Heart right ventricle (tissue), 16 donors: ENCODE measurements at regions not wholly inside any gene's neighbourhood (a gene's known extent, or its start where the extent isn't known, plus 50 kb on each side); places are given as distances from the start of the nearest gene placed in this dataset.

Source experiments
- ATAC-seq, 8 donors: fragments of 200-7000 bp; cut with Tn5 transposase; one replicate each; pipeline ENCODE4 v1.9.1; 2020; ENCODE audit warnings: mild to moderate bottlenecking in 8 of 8, moderate library complexity in 8 of 8, moderate number of reproducible peaks in 1 of 8
- DNase-seq, 2 donors: peaks; one replicate each; pipeline ENCODE4 v3.0.0-alpha.2; 2020
- H3K27ac ChIP-seq, 10 donors: fragments of 200-600 bp; sonication (generic) in 2 of 10; one replicate each; pipeline versions ENCODE4 v1.5.0 to v1.8.0; 2020 to 2022; ENCODE audit warnings: mild to moderate bottlenecking in 3 of 10
- H3K27me3 ChIP-seq, 7 donors: fragments of 200-600 bp; one replicate each; pipeline ENCODE4 v1.8.0; 2021 to 2022; ENCODE audit warnings: mild to moderate bottlenecking in 2 of 7
- H3K36me3 ChIP-seq, 9 donors: fragments of 200-600 bp; sonication (generic) in 1 of 9; one replicate each; pipeline versions ENCODE4 v1.5.0 to v1.8.0; 2020 to 2022; ENCODE audit warnings: mild to moderate bottlenecking in 2 of 9
- H3K4me1 ChIP-seq, 9 donors: fragments of 200-600 bp; sonication (generic) in 1 of 9; one replicate each; pipeline versions ENCODE4 v1.5.0 to v1.8.0; 2020 to 2022; ENCODE audit warnings: mild to moderate bottlenecking in 4 of 9
- H3K4me3 ChIP-seq, 10 donors: fragments of 200-600 bp; sonication (generic) in 2 of 10; one replicate each; pipeline versions ENCODE4 v1.5.0 to v1.8.0; 2020 to 2022; ENCODE audit warnings: mild to moderate bottlenecking in 7 of 10, moderate library complexity in 2 of 10
- H3K9me3 ChIP-seq, 11 donors: fragments of 200-600 bp in 10 of 11; sonication (generic) in 2 of 11; one replicate each; pipeline versions ENCODE4 v1.5.0 to v1.8.0; 2013 to 2022; ENCODE audit warnings: mild to moderate bottlenecking in 2 of 11, control low read depth in 1 of 11, moderate library complexity in 1 of 11
- WGBS, 2 donors: extraction: QIAGEN DNeasy Blood & Tissue Kit; methylation state at CpG; one replicate each; pipeline ENCODE4 v1.1.7; 2013; ENCODE audit warnings: inconsistent platforms in 1 of 2; 5-methylcytosine and 5-hydroxymethylcytosine counted together
- intact Hi-C, 10 donors: fragments of 100-400 bp; cut with DNase I; formaldehyde crosslinking; loops; one replicate each; pipeline versions ENCODE4 v1.11.1 to v1.14.2; 2022
- TF ChIP-seq, protein P1 (sequence below), 9 donors: fragments of 200-600 bp; sonication (generic) in 2 of 9; IDR thresholded peaks; one replicate each; pipeline versions ENCODE4 v1.5.0 to v1.8.0; 2021 to 2022; ENCODE audit warnings: antibody characterized with exemption in 9 of 9, mild to moderate bottlenecking in 5 of 9, moderate library complexity in 1 of 9
- donor health status: Arrhythmogenic right ventricular cardiomyopathy.
- donor health status: ischemic (EF 13 %, LVEDD 7.1; RV severe dilation, severe dysfunction).
- donor health status: healthy with polysubstance abuse.
- donor health status: DM: no; HTN: yes; CAD: no.
- donor health status: DM: no; HTN: no; CAD: no.
- donor health status: ischemic (EF 25% LVEDD 6.9; RV normal size, moderate dysfunction).
- donor health status: ischemic (EF 25% LVEDD 5.7; RV mildly dilated, moderate dysfunction).
- donor health status: healthy.
- donor health status: DM: yes; HTN: yes; CAD: no.
- donor health status: Ischemic cardiomyopathy.
- donor health status: ischemic (EF 35%, LVEDD 5.7; RV mildly dilated, moderate dysfunction).
- donor health status: nonischemic (EF 11% LVEDD 7.7; RV severe dilation, severe dysfunction).
- donor health status: DM: yes; HTN: yes; CAD: no.
- donor health status: PGD.
- donor health status: ischemic (EF 29% LVEDD 5.4; RV normal size, mild dysfunction).
- donor health status: nonischemic (EF 23%, LVEDD 6.1; RV moderate dilation, normal function).

DNA sequence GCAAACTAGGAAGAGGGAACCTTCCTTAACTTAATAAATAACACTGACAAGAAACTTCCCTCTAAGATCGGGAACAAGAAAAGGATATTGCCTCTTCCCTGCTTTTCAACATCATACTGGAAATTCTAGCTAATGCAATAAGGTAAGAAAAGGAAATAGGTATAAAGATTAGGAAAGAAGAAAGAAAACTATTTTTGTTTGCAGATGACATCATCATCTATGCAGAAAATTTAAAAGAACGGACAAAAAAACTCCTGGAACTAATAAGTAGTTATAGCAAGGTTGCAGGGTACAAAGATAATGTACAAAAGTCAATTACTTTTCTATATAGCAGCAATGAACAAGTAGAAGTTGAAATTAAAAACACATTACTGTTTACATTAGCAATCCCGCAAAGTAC lies 164.8 kb downstream of the WDR11 start:
- H3K9me3 ChIP-seq = peaks cover 0 to 57% (median 10%) of the 10 kb centered on the region in 11 donors
- intact Hi-C loops = no loop called here
- H3K4me3 ChIP-seq = no peak overlapping the region
- H3K36me3 ChIP-seq = no peaks in the 10 kb centered on the region
- ATAC-seq (no peak), DNase-seq (no peak)
- H3K27ac ChIP-seq = no peak overlapping the region
- peaks cover 0 to 4% (median 0%) of the 10 kb centered on the region in 7 donors for H3K27me3 ChIP-seq
- no peaks in the 10 kb centered on the region for H3K4me1 ChIP-seq
- TF ChIP-seq, protein P1, sequence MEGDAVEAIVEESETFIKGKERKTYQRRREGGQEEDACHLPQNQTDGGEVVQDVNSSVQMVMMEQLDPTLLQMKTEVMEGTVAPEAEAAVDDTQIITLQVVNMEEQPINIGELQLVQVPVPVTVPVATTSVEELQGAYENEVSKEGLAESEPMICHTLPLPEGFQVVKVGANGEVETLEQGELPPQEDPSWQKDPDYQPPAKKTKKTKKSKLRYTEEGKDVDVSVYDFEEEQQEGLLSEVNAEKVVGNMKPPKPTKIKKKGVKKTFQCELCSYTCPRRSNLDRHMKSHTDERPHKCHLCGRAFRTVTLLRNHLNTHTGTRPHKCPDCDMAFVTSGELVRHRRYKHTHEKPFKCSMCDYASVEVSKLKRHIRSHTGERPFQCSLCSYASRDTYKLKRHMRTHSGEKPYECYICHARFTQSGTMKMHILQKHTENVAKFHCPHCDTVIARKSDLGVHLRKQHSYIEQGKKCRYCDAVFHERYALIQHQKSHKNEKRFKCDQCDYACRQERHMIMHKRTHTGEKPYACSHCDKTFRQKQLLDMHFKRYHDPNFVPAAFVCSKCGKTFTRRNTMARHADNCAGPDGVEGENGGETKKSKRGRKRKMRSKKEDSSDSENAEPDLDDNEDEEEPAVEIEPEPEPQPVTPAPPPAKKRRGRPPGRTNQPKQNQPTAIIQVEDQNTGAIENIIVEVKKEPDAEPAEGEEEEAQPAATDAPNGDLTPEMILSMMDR (IDR thresholded peaks at IDR 0.05) = no peak
- WGBS, 2 donors = 88 to 89% methylated on average over 3 of the region's 3 CpGs

DNA sequence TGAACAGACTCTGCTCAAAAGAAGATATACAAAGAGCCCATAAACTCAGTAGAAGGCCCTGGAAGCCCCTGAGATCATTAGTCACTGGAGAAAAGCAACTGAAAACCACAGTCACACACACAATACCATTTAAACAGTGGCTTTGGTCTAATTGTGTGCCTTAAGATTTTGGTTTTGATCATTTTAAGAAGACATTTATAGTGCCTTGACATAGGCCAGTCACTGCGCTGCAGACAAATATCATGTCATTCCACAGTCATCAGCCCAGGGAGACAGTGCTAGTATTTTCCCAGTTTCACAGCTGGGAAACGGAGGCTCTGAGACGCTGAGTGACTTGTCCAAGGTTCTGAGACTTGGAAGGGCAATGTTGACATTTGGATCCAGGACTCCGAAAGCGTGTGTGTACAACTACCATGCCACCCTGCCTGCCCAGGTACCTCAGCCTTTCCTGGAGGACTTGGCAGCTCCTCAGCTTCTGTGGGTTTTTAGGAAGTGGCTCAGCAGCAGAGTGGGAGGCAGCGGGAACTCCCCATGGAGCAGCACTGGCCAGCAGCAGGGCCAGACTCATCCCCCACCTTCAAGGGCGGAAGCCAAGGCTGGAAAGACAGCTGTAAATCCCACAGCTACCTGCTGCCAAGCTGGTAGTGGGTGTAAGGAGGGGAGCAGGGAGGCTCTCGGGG lies 173.9 kb downstream of the WDR11 start:
- Histone ChIP-seq H3K36me3 (no peaks in the 10 kb centered on the region), H3K9me3 (peaks cover 0 to 7% (median 0%) of the 10 kb centered on the region in 11 donors), H3K4me1 (no peaks in the 10 kb centered on the region), H3K4me3 (no peak overlapping the region), H3K27me3 (peaks cover 0 to 16% (median 0%) of the 10 kb centered on the region in 7 donors), H3K27ac (no peak overlapping the region)
- ATAC-seq (no peak), DNase-seq (no peak)
- intact Hi-C loops = no loop called here
- WGBS, 2 donors = 55 to 58% methylated on average over 8 of the region's 8 CpGs
- TF ChIP-seq, protein P1 (IDR thresholded peaks at IDR 0.05) = no peak

DNA sequence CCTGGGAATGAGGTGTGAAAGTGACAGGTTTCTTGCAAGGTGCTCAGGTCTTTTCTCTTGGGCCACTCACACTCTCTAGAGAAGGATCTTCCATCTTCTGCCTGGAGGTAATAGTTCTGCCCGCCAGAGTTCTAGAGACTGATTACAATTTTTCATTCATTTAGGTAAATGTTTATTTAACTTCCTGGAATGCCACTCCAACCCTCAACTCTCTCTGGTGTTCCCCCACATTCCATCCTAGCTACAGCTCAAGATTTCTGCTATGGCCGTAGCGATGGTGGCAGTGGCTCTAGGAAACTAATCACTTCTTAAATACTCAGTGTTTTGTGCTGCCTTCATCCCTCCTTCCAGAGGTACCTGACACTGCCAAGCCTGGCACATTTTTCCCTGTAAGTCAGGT lies 174.6 kb downstream of the WDR11 start:
- WGBS, 2 donors = 81 to 84% methylated on average over 3 of the region's 3 CpGs
- TF ChIP-seq, protein P1 (IDR thresholded peaks at IDR 0.05) = no peak
- ATAC-seq (no peak), DNase-seq (no peak)
- Histone ChIP-seq H3K4me3 (no peak overlapping the region), H3K27ac (no peak overlapping the region), H3K9me3 (peaks cover 0 to 7% (median 0%) of the 10 kb centered on the region in 11 donors), H3K36me3 (no peaks in the 10 kb centered on the region), H3K4me1 (no peaks in the 10 kb centered on the region), H3K27me3 (peaks cover 0 to 16% (median 0%) of the 10 kb centered on the region in 7 donors)
- intact Hi-C loops = no loop called here

DNA sequence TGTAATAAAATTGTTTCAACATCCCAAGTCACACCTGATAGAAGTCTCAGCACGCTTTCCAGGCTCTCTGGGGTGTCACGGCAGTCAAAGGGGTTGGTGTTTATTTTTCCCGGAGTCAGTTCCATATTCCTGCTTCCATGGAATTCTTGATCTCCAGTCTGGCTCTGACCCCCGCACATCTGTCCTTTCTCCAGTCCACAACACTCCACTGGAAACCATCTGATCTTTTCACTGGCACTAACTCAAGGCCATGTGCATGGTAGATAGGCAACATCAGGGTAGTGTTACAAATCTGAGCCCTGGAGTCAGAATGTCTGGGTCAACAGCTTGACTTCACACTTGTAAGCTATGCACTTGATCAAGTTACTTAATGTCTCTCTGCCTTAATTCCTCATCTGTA lies 176.2 kb downstream of the WDR11 start:
- H3K36me3 ChIP-seq = no peaks in the 10 kb centered on the region
- no peaks in the 10 kb centered on the region for H3K4me1 ChIP-seq
- no peak for ATAC-seq
- no peak for DNase-seq
- H3K4me3 ChIP-seq = no peak overlapping the region
- no peaks in the 10 kb centered on the region for H3K9me3 ChIP-seq
- H3K27ac ChIP-seq = no peak overlapping the region
- intact Hi-C loops = no loop called here
- WGBS, 2 donors = 37 to 41% methylated on average over 4 of the region's 4 CpGs
- TF ChIP-seq, protein P1 (IDR thresholded peaks at IDR 0.05) = no peak
- H3K27me3 ChIP-seq = peaks cover 0 to 19% (median 0%) of the 10 kb centered on the region in 7 donors
